ENCODE measurements at regions not wholly inside any gene's neighbourhood (a gene's known extent, or its start where the extent isn't known, plus 50 kb on each side); places are given as distances from the start of the nearest gene placed in this dataset.

DNA sequence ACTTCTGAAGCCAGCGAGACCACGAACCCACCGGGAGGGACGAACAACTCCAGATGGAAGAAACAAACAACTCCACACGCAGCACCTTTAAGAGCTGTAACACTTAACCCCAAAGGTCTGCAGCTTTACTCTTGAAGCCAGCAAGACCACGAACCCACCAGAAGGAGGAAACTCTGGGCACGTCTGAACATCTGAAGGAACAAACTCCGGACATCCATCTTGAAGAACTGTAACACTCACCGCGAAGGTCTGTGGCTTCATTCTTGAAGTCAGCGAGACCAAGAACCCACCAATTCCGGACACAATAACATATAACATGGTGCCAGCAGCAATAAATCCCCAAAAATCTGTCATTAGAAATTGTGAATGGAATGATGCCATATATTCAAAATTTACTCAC, 180.9 kb downstream of the TLE1 start:
- TF ChIP-seq PAF1 (CRISPR knock-in tag; IDR thresholded peaks at IDR 0.05) (no peak), NFE2L2 (IDR thresholded peaks at IDR 0.05; ENCODE audit: low read length) (no peak), CEBPB (IDR thresholded peaks at IDR 0.05; ENCODE audit: borderline replicate concordance, low read depth, low read length) (no peak), NONO (IDR thresholded peaks at IDR 0.05) (no peak), NONO (CRISPR knock-in tag; conservative IDR thresholded peaks at IDR 0.05) (no peak), ZC3H4 (CRISPR knock-in tag; IDR thresholded peaks at IDR 0.05; ENCODE audit: borderline replicate concordance) (no peak), SUZ12 (IDR thresholded peaks at IDR 0.05; ENCODE audit: low read depth, low read length) (no peak), RAD21 (CRISPR knock-in tag; IDR thresholded peaks at IDR 0.05) (no peak), FOXK1 (CRISPR knock-in tag; IDR thresholded peaks at IDR 0.05; ENCODE audit: borderline replicate concordance, low read depth) (no peak), CEBPG (CRISPR knock-in tag; IDR thresholded peaks at IDR 0.05) (no peak), RFXAP (CRISPR knock-in tag; IDR thresholded peaks at IDR 0.05; ENCODE audit: borderline replicate concordance) (no peak), ZNF18 (CRISPR knock-in tag; IDR thresholded peaks at IDR 0.05; ENCODE audit: insufficient replicate concordance) (no peak)
